K562 (cell line): ENCODE measurements at regions not wholly inside any gene's neighbourhood (a gene's known extent, or its start where the extent isn't known, plus 50 kb on each side); places are given as distances from the start of the nearest gene placed in this dataset.
"Not testable (repeated sequence)": the region's sequence is repeated elsewhere in the genome, so short reads cannot be mapped to it uniquely, and the experiment has no call there.

ENCODE experiments used
- ATAC-seq: fragments of 200-7000 bp; cut with Tn5 transposase; 3 replicates; pipeline ENCODE4 v1.9.1; 2020; ENCODE audit warnings: moderate library complexity
- BruUV-seq: library from RNA; stranded (reverse); fragments of 400-500 nt; replicated peaks from 2 replicates; lab custom pipeline; 2021; lab: Mats Ljungman, UMichigan
- CTCF ChIA-PET: fragments of 300-600 bp; formaldehyde crosslinking; extraction: SDS; loops from one replicate; lab custom pipeline; 2021; ENCODE audit warnings: low intra/inter-chr PET ratio; lab: Yijun Ruan, JAX
- POLR2A ChIA-PET: fragments of 300-600, 350-650 bp; sonication (Branson Sonifier 250); formaldehyde crosslinking; extraction: SDS; loops from one replicate; lab custom pipeline; 2021; ENCODE audit warnings: antibody characterized with exemption, inconsistent platforms; lab: Yijun Ruan, JAX
- DNase-seq, 4 experiments: peaks; one replicate each; pipeline versions ENCODE4 v3.0.0 to v3.0.0-alpha.2; 2011 to 2018; ENCODE audit warnings: low spot score in 3 of 4, mixed read lengths in 3 of 4; ENCODE audit errors: extremely low read depth in 1 of 4
- FAIRE-seq: peaks from 2 replicates; lab custom pipeline; 2011; peaks lifted over from hg19 to GRCh38; lab: Jason Lieb, UNC
- H2AFZ ChIP-seq: 2 replicates; pipeline ENCODE4 v1.6.0; 2011; ENCODE audit warnings: low read depth, low read length, control low read depth, inconsistent platforms
- H3K27ac ChIP-seq: fragments of 200-600 bp; 3 replicates; pipeline ENCODE4 v1.8.0; 2011; ENCODE audit warnings: low read depth, mild to moderate bottlenecking, control low read depth, inconsistent platforms, low read length, moderate library complexity, mixed read lengths; ENCODE audit errors: extremely low read depth
- H3K27me3 ChIP-seq, 2 experiments: fragments of 300-600 bp in 1 of 2; 2 replicates in 1 of 2; 3 replicates in 1 of 2; pipeline versions ENCODE4 v1.6.0 to v1.8.0; 2011; ENCODE audit warnings: inconsistent platforms in 2 of 2, low read length in 2 of 2, mild to moderate bottlenecking in 1 of 2, mixed read lengths in 1 of 2, moderate library complexity in 1 of 2; ENCODE audit not compliant: control insufficient read depth in 2 of 2, insufficient read depth in 2 of 2
- H3K36me3 ChIP-seq: fragments of 300-600 bp; 3 replicates; pipeline ENCODE4 v1.8.0; 2011; ENCODE audit warnings: mild to moderate bottlenecking, low read length, inconsistent platforms; ENCODE audit not compliant: control insufficient read depth, insufficient read depth
- H3K4me1 ChIP-seq, 2 experiments: fragments of 200-600 bp in 1 of 2; replicated peaks in 1 of 2; 2 replicates in 1 of 2; 3 replicates in 1 of 2; pipeline versions ENCODE4 v1.5.1 to v1.8.0; 2011; ENCODE audit warnings: inconsistent platforms in 2 of 2, low read length in 2 of 2, mild to moderate bottlenecking in 1 of 2, mixed read lengths in 1 of 2, moderate library complexity in 1 of 2; ENCODE audit not compliant: control insufficient read depth in 2 of 2, insufficient read depth in 2 of 2
- H3K4me2 ChIP-seq: 2 replicates; pipeline ENCODE4 v1.6.1; 2011; ENCODE audit warnings: low read length, control low read depth, inconsistent platforms, mixed read lengths; ENCODE audit not compliant: insufficient read depth
- H3K4me3 ChIP-seq: fragments of 200-600 bp; sonication (generic), shearing (Covaris generic); 2 replicates; pipeline ENCODE4 v1.5.1; 2016; ENCODE audit warnings: control low read depth, inconsistent platforms
- H3K79me2 ChIP-seq: fragments of 200-600 bp; 3 replicates; pipeline ENCODE4 v1.8.0; 2011; ENCODE audit warnings: low read length, inconsistent platforms; ENCODE audit not compliant: control insufficient read depth, insufficient read depth
- H3K9ac ChIP-seq, 2 experiments: 2 replicates each; pipeline versions ENCODE4 v1.6.0 to v1.6.1; 2011; ENCODE audit warnings: low read depth in 2 of 2, low read length in 2 of 2, control low read depth in 1 of 2, inconsistent platforms in 1 of 2, mild to moderate bottlenecking in 1 of 2, mixed read lengths in 1 of 2; ENCODE audit not compliant: insufficient read depth in 1 of 2
- H3K9me1 ChIP-seq: one replicate; pipeline ENCODE4 v1.6.0; 2011; ENCODE audit warnings: inconsistent platforms, mild to moderate bottlenecking, low read length, moderate library complexity; ENCODE audit not compliant: control insufficient read depth, insufficient read depth
- H3K9me3 ChIP-seq: replicated peaks from 2 replicates; pipeline ENCODE4 v1.5.1; 2011; ENCODE audit warnings: low read depth, low read length, inconsistent platforms; ENCODE audit not compliant: control insufficient read depth, insufficient read depth
- H4K20me1 ChIP-seq: replicated peaks from 2 replicates; pipeline ENCODE4 v1.6.1; 2011; ENCODE audit warnings: low read length, inconsistent platforms, mixed read lengths; ENCODE audit not compliant: control insufficient read depth, insufficient read depth
- CHCHD3 ChIP-seq: fragments of 250-450 bp; sonication (Bioruptor Pico); IDR thresholded peaks from 2 replicates; pipeline ENCODE4 v2.1.2; 2022; ENCODE audit warnings: mild to moderate bottlenecking
- CHD4 ChIP-seq: fragments of 200-600 bp; sonication (generic); IDR thresholded peaks from 3 replicates; pipeline ENCODE4 v1.6.1; 2012; ENCODE audit warnings: low read depth, mild to moderate bottlenecking, mixed read lengths, low read length, inconsistent platforms; ENCODE audit not compliant: insufficient read depth, insufficient replicate concordance, poor library complexity, severe bottlenecking
- HMG20A ChIP-seq: fragments of 450-650 bp; formaldehyde crosslinking; conservative IDR thresholded peaks from 2 replicates; pipeline ENCODE4 v1.4.0; 2020; ENCODE audit warnings: mild to moderate bottlenecking, mixed read lengths
- PPARD ChIP-seq: fragments of 250-450 bp; sonication (Bioruptor Pico); IDR thresholded peaks from 2 replicates; pipeline ENCODE4 v1.8.0; 2022; ENCODE audit warnings: inconsistent platforms, mild to moderate bottlenecking, moderate library complexity
- RHOXF2B ChIP-seq: fragments of 250-450 bp; sonication (Bioruptor Pico); conservative IDR thresholded peaks from 2 replicates; pipeline ENCODE4 v1.5.1; 2021
- RREB1 ChIP-seq: fragments of 250-450 bp; sonication (Bioruptor Pico); IDR thresholded peaks from 2 replicates; pipeline ENCODE4 v1.4.0; 2020
- ZFP30 ChIP-seq: fragments of 250-450 bp; sonication (Bioruptor Pico); IDR thresholded peaks from 2 replicates; pipeline ENCODE4 v1.8.0; 2022; ENCODE audit warnings: moderate library complexity, mild to moderate bottlenecking, inconsistent platforms, borderline replicate concordance
- ZNF175 ChIP-seq: fragments of 200-800 bp; sonication (Bioruptor generic); IDR thresholded peaks from 2 replicates; pipeline ENCODE4 v1.6.1; 2016; ENCODE audit warnings: low read depth, mild to moderate bottlenecking, missing genetic modification characterization, missing compliant biosample characterization
- WGBS: fragments of 100-300 bp; shearing (Covaris generic); methylation state at CpG from one replicate; pipeline ENCODE4 v1.1.6; 2016; ENCODE audit warnings: low coverage, mixed read lengths; ENCODE audit not compliant: insufficient coverage; ENCODE audit errors: missing lambda C conversion rate; 5-methylcytosine and 5-hydroxymethylcytosine counted together
- in situ Hi-C: fragments of 300-500 bp; cut with MboI; formaldehyde crosslinking; loops from 4 replicates; pipeline ENCODE4 v1.15.0; 2018; ENCODE audit warnings: inconsistent platforms, mixed read lengths
- intact Hi-C: fragments of 100-400 bp; cut with micrococcal nuclease; formaldehyde crosslinking; loops from 2 replicates; pipeline ENCODE4 v1.14.2; 2022

- no peak overlapping the region for H2AFZ ChIP-seq
- H3K36me3 ChIP-seq = no peaks in the 10 kb centered on the region
- no peaks in the 10 kb centered on the region for H3K79me2 ChIP-seq
- FAIRE-seq = no peak
- CTCF ChIA-PET = no interaction called here
- H3K27ac ChIP-seq = no peak overlapping the region
- no peaks in the 10 kb centered on the region for H3K27me3 ChIP-seq
- no peaks in the 10 kb centered on the region for H4K20me1 ChIP-seq
- no peak for ATAC-seq
- TF ChIP-seq ZFP30 (no peak), CHD4 (no peak), PPARD (no peak), CHCHD3 (CRISPR knock-in tag) (no peak), RHOXF2B (CRISPR knock-in tag) (no peak), HMG20A (CRISPR knock-in tag) (no peak), ZNF175 (CRISPR knock-in tag) (no peak), RREB1 (CRISPR knock-in tag) (no peak)
- WGBS = 4% methylated on average over 2 of the region's 2 CpGs
- POLR2A ChIA-PET = no interaction called here
- intact Hi-C loops = no loop called here
- H3K4me2 ChIP-seq = no peak overlapping the region
- no peaks in the 10 kb centered on the region for H3K9me1 ChIP-seq
- no TSS peak for BruUV-seq
- no peaks in the 10 kb centered on the region for H3K9me3 ChIP-seq
- H3K4me1 ChIP-seq = no peaks in the 10 kb centered on the region
- H3K4me3 ChIP-seq = no peak overlapping the region
- no peak overlapping the region for H3K9ac ChIP-seq
- no peak for DNase-seq
- in situ Hi-C loops = no loop called here
These were observed 228.3 kb upstream of the DEPDC1 start for GRCh38 chr1:68725001-68725752.

GRCh38 chr1:68739486-68739885, 242.6 kb upstream of the DEPDC1 start:
- DNase-seq, intact Hi-C loops, H3K4me3 ChIP-seq, H3K27me3 ChIP-seq, POLR2A ChIA-PET, in situ Hi-C loops, H2AFZ ChIP-seq, CTCF ChIA-PET, H3K79me2 ChIP-seq, BruUV-seq, H3K9me3 ChIP-seq, H3K36me3 ChIP-seq, H3K27ac ChIP-seq, H4K20me1 ChIP-seq, ATAC-seq, H3K4me2 ChIP-seq, H3K9ac ChIP-seq, H3K9me1 ChIP-seq, H3K4me1 ChIP-seq, FAIRE-seq: not testable (repeated sequence)
- no CpG with 5 or more reads among the region's 19 CpGs for WGBS
